ENCODE measurements at regions not wholly inside any gene's neighbourhood (a gene's known extent, or its start where the extent isn't known, plus 50 kb on each side); places are given as distances from the start of the nearest gene placed in this dataset.

GRCh38 chr5:30900367-30900766 is 293.1 kb upstream of the CDH6 start:
- TF ChIP-seq POLR2AphosphoS5 (IDR thresholded peaks at IDR 0.05; ENCODE audit: low read depth) (no peak), CTCF (IDR thresholded peaks at IDR 0.05; ENCODE audit: insufficient read depth, low read length) (no peak), REST (IDR thresholded peaks at IDR 0.05; ENCODE audit: insufficient replicate concordance, low read depth) (no peak)

All from HL-60 (cell line).